ENCODE measurements at regions not wholly inside any gene's neighbourhood (a gene's known extent, or its start where the extent isn't known, plus 50 kb on each side); places are given as distances from the start of the nearest gene placed in this dataset.
"Not testable (repeated sequence)": the region's sequence is repeated elsewhere in the genome, so short reads cannot be mapped to it uniquely, and the experiment has no call there.

DNA sequence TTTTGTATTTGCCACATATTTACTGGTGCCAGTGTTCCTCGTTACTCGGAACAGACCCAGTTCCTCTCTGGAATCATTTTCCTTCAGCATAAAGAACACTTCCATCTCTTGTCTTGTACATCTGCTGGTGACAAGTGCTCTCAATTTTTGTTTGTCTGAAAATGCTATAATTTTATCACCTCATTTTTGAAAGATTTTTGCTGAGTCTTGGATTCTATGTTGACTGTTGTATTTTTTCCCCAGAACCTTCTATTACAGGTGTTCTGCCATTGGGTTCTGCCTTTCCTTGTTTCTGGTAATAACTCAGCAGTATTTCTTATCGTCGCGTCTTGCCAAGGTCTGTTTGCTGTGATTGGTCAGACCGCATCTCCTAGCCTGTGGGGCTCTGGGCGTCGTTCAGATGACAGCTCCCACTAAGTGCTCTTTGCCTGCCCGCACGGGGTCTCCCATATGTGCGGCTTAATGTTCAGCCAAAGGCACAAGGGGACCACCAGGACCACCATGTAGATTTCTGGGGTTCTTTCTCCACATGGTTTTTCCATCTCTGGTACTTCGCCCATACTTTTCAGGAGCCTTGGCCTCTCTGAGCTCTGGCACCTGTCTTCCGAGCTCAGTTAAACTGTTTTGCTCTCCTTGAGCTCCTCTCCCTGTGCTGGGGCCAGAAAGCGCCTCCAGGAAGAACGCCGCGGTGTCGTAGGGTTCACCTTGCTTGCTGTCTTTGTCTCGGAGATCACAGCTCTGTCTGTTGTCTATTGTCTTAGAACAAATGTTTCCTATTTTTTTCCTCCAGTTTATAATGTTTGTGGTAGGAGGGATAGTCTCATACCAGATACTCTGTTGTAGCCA lies 80.0 kb downstream of the METRNL start:
- DNase-seq (ENCODE audit: low spot score) = no peak

DNA sequence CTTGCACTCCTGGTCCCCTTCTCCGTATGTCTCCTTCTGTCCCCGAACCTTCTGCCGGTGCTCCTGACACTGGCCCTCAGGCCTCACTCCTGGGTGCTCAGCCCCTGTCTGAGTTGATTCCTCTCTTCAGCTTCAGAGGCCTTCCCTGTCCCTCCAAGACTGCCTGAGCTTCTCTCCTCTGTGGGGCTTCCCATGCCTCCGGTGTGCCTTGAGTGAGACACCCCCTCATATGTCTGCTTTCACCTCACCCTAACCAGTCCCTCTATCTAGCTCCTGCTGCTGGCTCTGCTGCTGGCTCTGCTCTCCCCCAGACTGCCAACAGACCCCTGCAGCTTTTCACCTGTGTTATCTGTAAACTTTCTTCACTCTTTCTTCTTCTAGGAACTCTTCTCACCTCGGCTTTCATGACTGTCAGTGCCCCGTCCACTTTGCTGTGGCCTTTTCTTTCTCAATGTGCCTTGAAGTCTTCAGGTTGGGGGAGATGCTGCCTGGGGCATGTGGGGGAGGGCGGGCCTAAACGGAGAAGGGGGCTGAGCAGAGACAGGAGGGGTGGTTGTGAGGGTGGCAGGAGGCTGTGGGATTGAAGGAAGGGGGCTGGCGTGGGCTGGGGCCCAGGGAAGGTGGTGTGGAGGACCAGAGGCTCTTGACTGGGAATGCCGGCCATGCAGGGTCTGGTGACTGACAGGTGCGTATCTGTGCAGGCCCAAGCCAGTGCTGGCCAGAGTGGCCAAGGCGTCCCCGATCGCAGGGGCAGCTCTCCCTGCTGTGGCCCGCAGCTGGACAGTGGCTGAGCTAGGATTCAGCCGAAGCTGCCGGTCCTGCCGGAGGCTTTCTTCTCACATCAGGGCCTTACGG lies 81.3 kb downstream of the METRNL start:
- no peak for DNase-seq (ENCODE audit: low spot score)

- DNase-seq (ENCODE audit: low spot score) = no peak
These were observed 82.1 kb downstream of the METRNL start for GRCh38 chr17:83161298-83162034.

DNA sequence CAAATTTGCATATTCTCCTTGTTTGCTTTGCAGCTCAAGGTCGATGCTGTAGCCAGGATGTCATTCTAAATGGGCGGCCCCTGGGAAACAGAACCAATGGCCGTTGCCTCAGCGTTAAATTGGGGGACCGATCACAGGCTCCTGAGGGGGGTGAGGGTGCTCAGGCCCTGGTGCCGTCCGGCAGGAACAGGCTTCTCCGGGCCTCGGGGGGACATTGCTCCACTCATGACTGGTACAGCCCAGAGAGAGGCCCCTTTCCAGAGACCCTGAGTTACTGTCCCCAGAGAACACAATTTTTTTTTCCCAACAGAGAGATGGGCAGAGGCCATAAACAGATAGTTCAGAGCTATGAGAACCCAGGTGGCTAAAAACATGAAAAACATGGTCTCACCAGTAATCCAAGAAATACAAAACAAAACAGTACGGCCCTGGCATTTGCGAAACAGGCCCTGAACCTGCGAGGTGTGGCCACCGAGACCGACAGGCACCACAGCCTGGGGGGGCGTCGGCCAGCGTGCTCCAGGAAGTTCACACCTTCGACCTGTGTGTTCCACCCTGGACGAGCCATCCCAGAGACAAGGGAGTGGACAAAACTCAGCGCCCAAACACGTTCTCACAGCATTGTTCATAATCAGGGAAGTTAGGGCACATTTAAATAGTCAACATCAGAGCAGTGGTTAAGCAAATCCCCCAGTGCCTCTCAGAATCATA lies 82.8 kb downstream of the METRNL start:
- no peak for DNase-seq (ENCODE audit: low spot score)

DNA sequence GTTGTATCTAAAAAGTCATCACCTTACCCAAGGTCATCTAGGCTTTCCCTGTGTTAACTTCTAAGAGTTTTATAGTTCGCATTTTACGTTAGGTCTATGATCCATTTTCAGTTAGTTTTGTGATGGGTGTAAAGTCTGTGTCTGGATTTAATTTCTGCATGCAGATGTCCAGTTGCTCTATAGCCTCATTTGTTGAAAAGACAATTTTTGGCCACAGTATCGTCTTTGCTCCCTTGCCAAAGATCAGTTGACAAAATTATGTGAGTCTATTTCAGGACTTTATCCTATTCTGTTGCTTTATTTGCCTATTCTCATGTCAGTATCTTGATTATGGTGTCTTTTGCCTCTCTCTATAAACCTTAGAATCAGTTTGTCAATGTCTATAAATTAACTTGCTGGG lies 85.1 kb downstream of the METRNL start:
- no peak for DNase-seq (ENCODE audit: low spot score)

DNA sequence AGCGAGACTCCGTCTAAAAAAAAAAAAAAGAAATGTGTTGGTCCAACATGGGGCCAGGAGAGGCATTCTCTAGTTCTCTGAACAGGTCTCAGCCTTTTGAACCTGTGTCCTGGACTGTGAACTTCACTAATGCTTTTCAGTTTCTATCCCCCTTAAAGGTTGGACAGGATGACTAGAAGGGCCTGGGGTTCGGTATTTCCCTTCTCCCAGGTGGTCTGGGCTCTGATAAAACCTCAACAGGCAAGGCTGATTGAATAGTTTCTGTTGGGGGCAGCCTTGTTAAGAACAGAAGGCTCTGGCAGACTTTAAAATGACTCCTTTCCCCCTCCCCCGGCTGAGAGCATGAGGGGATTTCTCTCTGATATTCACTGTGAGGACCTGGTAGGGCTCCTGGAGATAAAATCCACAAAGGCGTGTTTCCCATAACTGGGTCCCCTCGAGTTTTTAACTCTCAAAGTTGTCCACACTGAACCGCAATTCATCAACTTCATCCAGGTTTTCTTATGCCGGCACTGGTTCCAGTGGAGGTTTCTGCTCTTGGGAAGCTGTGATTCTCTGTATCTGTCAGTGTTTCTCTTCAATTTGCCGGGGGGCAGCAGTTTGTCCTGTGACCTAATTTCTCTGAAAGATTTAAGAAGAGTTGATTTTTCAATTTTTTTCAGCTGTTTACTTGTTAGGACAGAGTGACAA lies 91.3 kb downstream of the METRNL start:
- no peak for DNase-seq (ENCODE audit: low spot score)

DNA sequence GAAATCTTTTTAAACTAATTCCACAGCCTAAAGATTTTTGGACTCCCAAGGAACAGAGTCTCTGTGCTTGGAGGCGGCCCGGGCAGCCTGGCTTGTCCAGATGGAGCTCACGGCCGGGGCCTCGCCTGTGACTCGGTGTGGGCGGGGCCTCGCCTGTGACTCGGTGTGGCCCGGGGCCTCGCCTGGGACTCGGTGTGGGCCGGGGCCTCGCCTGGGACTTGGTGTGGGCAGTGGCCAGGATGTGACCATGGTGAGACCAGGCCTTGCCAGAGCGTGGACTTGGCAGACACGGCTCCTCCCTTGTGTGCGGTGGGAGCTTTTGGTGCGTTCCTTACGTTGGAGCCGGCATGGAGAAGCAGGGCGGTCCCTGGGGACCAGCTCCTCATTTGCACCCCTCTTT lies 92.3 kb downstream of the METRNL start:
- DNase-seq (ENCODE audit: low spot score) = no peak

GRCh38 chr17:83172099-83172498 lies 92.7 kb downstream of the METRNL start:
- not testable (repeated sequence) for DNase-seq (ENCODE audit: low spot score)

DNA sequence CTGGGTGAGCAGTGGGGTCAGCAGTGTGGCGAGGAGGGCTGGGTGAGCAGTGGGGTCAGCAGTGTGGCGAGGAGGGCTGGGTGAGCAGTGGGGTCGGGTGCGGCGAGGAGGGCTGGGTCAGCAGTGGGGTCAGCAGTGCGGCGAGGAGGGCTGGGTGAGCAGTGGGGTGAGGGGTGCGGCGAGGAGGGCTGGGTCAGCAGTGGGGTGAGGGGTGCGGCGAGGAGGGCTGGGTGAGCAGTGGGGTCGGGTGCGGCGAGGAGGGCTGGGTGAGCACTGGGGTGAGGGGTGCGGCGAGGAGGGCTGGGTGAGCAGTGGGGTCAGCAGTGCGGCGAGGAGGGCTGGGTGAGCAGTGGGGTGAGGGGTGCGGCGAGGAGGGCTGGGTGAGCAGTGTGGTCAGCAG lies 93.2 kb downstream of the METRNL start:
- DNase-seq (ENCODE audit: low spot score) = not testable (repeated sequence)

GRCh38 chr17:83173180-83173913 lies 93.9 kb downstream of the METRNL start:
- not testable (repeated sequence) for DNase-seq (ENCODE audit: low spot score)

- no peak for DNase-seq (ENCODE audit: low spot score)
These were observed 94.5 kb downstream of the METRNL start for GRCh38 chr17:83173914-83174361.

GRCh38 chr17:83174362-83175118 lies 95.1 kb downstream of the METRNL start:
- DNase-seq (ENCODE audit: low spot score) = no peak

- DNase-seq (ENCODE audit: low spot score) = no peak
These were observed 95.9 kb downstream of the METRNL start for GRCh38 chr17:83175119-83175821.

DNA sequence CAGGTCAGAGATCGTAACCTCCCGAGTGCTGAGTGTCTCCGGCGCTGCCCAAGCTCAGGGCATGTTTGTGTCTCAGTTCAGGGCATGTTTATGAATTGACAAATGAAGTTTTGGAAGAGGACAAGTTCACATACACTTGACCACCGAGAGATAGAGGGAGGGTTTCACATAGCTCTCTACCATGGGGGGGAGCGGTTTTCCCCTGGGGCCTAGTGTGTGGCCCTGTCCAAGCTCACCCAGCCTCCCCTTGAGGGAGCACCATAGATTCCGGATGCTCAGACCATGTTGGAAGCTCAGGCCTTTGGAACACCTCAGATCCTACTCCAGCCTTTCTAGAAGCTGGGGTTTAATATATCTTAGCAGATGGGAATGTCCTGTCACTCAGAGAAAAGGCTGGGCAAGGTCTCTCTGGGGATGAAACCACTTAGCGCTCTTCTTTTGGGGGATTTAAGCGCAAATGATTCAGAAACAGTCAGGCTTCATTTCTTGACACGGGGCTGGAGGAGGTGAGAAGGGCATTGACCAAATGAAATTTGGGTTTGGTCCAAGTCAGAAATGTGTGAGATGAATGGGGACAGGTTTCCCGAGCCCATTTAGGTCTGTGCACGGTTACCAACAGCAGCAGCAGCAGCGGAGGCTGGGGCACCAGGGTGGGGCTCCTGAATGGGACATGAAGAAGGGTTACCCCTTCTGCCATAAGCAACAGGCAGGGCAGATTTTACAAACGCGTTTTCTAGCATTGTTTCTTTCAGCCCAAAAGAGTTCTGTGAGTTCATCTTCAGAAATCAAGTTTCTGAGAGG lies 96.6 kb downstream of the METRNL start:
- no peak for DNase-seq (ENCODE audit: low spot score)

- DNase-seq (ENCODE audit: low spot score) = no peak
These were observed 97.5 kb downstream of the METRNL start for GRCh38 chr17:83176623-83177583.

GRCh38 chr17:83177611-83178532 lies 98.5 kb downstream of the METRNL start:
- DNase-seq (ENCODE audit: low spot score) = no peak
